ENCODE measurements at regions not wholly inside any gene's neighbourhood (a gene's known extent, or its start where the extent isn't known, plus 50 kb on each side); places are given as distances from the start of the nearest gene placed in this dataset.
A peak's percentile ranks its signal among the peaks of the same experiment; 100 is the strongest.
"Not testable (repeated sequence)": the region's sequence is repeated elsewhere in the genome, so short reads cannot be mapped to it uniquely, and the experiment has no call there.

DNA sequence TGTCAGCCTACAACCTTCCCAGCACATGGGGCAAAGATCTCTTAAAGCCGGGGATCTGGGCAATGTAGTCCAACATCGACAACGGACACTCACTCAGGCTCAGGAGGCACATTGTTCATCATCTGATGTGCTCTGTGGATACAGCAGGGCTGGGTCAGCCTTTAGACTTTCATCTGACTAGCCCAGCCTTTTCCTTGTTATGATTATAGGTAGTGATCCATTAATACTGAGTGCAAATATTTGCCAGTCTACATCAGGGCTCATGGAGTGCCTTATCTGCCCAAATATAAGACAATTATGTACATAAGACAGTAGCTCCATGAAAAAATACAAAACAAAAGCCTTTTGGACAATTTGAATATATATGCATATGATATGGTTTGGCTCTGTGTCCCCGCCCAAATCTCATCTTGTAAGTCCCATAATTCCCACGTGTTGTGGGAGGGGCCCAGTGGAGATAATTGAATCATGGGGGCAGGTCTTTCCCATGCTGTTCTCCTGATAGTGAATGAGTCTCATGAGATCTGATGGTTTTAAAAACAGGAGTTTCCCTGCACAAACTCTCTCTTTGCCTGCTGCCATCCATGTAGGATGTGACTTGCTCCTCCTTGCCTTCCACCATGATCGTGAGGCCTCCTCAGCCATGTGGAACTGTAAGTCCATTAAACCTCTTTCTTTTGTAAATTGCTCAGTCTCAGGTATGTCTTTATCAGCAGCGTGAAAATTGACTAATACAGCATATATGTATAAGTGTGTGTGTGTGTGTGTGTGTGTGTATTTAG lies 248.5 kb upstream of the FOXN3 start:
- not testable (repeated sequence) for H3K36me3 Mint-ChIP-seq; H3K27me3 Mint-ChIP-seq; H3K4me3 Mint-ChIP-seq; ATAC-seq; H3K27ac Mint-ChIP-seq; DNase-seq (ENCODE audit: low spot score)
- Mint-ChIP-seq H3K4me1 (ENCODE audit: low read depth in 2 of 2) (peaks cover 19 to 27% of the 10 kb centered on the region in 2 donors), H3K9me3 (peaks cover 12% of the 10 kb centered on the region)

DNA sequence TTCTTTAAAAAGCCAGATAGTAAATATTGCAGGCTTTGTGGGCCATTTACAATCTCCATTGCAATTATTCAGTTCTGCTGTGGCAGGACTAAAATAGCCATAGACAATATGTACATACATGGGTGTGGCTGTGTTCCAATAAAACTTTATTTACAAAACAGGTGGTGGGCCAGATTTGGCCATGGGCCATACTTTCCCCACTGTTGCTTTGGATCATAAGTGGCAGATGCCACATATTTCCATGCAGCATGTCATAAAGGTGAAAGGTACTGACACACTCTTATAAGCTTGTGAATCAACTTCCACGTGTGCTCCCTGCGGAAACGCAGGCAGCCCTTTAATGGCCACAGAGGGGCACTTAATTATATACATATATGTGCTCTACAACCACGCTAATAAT lies 244.4 kb upstream of the FOXN3 start:
- no peaks in the 10 kb centered on the region for H3K27me3 Mint-ChIP-seq
- no peak for ATAC-seq
- no peak overlapping the region for H3K27ac Mint-ChIP-seq
- H3K4me1 Mint-ChIP-seq (ENCODE audit: low read depth in 2 of 2): peaks cover 11% of the 10 kb centered on the region in 2 donors
- H3K36me3 Mint-ChIP-seq: no peaks in the 10 kb centered on the region
- peaks cover 10% of the 10 kb centered on the region for H3K9me3 Mint-ChIP-seq
- no peak overlapping the region for H3K4me3 Mint-ChIP-seq
- no peak for DNase-seq (ENCODE audit: low spot score)

DNA sequence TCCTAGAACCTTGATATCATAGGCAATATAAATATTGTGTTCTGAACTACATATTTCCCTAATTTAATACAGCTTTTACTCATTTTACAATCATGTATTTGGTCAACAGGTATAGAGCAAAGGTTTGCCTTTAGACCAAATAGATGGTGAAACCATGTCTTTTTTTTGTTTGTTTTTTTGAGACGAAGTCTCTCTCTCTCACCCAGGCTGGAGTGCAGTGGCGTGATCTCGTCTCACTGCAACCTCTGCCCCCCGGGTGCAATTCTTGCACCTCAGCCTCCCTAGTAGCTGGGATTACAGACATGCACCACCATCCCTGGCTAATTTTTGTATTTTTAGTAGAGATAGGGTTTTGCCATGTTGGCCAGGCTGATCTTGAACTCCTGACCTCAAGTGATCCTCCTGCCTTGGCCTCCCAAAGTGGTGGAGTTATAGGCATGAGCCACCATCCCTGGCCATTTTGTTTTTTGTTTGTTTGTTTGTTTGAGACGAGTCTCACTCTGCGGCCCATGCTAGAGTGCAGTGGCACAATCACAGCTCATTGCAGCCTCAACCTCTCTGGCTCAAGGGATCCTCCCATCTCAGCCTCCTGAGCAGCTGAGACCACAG lies 243.7 kb upstream of the FOXN3 start:
- Mint-ChIP-seq H3K4me1 (ENCODE audit: low read depth in 2 of 2) (peaks cover 14 to 15% of the 10 kb centered on the region in 2 donors), H3K9me3 (peaks cover 11% of the 10 kb centered on the region)
- not testable (repeated sequence) for H3K27ac Mint-ChIP-seq; H3K27me3 Mint-ChIP-seq; ATAC-seq; H3K4me3 Mint-ChIP-seq; H3K36me3 Mint-ChIP-seq; DNase-seq (ENCODE audit: low spot score)

DNA sequence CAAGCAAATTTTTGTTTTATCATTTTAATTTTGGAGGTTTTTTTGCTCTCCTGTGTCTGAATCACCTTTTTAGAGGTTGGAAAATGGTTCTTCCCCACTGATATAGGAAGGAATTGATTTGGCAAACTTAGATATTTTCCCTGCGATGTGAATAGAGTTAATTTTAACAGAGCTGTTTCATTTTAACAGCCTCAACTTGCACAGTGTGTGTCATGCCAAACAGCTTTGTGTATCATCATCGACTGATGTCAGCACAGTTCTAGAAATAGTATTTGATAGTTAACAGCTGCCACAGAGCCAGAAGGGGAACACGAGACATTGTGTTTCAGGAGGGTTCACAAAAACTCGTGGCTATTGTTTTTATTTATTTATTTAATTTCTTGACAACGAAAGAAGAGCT lies 243.1 kb upstream of the FOXN3 start:
- DNase-seq (ENCODE audit: low spot score) (no peak), ATAC-seq (no peak)
- no peaks in the 10 kb centered on the region for H3K27me3 Mint-ChIP-seq
- no peak overlapping the region for H3K4me3 Mint-ChIP-seq
- H3K4me1 Mint-ChIP-seq (ENCODE audit: low read depth in 2 of 2): peaks cover 14 to 21% of the 10 kb centered on the region in 2 donors
- peaks cover 9% of the 10 kb centered on the region for H3K36me3 Mint-ChIP-seq
- H3K27ac Mint-ChIP-seq: no peak overlapping the region
- peaks cover 10% of the 10 kb centered on the region for H3K9me3 Mint-ChIP-seq

DNA sequence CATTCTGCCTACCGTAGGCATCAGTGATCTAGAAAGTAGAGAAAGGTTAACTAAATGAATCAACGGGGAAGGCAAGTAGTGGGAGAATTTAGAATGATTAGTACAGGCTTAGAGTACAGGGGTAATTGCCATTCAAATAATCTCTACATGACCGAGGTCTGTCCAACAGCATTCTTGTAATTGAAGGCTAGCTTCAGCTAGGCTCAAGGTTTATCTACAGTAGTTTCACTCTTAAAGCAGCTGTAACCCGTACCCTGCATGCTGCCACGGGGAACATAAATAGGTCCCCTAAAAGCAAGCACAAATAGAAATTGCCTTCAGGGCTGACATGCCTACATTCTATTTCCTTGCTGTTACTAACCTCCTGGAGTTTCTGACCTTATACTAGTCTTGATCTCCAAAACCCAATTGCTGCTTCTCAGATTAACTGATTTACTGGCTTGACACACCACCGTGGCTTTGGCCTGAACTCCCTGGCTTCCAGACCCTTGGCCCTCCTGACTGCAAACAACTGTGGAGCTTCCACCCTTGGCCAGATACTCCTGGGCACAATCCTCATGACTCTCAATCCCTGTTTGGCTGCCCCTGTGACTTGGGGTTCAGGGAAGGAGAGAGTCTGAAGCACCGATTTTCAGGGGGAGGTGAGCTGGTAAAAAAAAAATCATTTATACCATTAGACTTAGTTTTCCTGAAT lies 242.1 kb upstream of the FOXN3 start:
- ATAC-seq (no peak), DNase-seq (ENCODE audit: low spot score) (no peak)
- Mint-ChIP-seq H3K4me1 (ENCODE audit: low read depth in 2 of 2) (peaks cover 10 to 22% of the 10 kb centered on the region in 2 donors), H3K27ac (peak overlapping the region in 1 of 2 donors; percentile 4), H3K9me3 (peaks cover 5% of the 10 kb centered on the region), H3K36me3 (peaks cover 9% of the 10 kb centered on the region), H3K27me3 (no peaks in the 10 kb centered on the region), H3K4me3 (no peak overlapping the region)

DNA sequence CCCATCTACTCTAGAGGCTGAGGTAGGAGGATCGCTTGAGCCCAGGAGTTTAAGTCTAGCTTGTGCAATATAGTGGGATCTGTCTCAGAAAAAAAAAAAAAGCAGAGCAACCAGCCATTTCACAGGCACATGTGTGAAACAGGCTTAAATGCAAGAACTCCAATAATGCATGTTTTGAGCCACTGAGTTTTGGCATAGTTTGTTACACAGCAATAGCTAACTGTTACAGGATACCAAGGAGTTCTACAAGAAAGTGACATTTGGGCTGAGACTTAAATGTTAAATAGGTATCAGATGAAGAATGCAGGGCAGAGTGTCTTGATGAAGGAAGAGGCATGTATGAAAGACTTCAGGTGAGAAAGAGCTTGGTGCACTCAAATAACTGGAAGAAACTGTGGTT lies 240.0 kb upstream of the FOXN3 start:
- Mint-ChIP-seq H3K9me3 (peaks cover 5% of the 10 kb centered on the region), H3K4me3 (no peak overlapping the region), H3K27me3 (no peaks in the 10 kb centered on the region), H3K36me3 (peaks cover 9% of the 10 kb centered on the region), H3K4me1 (ENCODE audit: low read depth in 2 of 2) (peaks cover 3 to 22% of the 10 kb centered on the region in 2 donors), H3K27ac (no peak overlapping the region)
- ATAC-seq: no peak
- DNase-seq (ENCODE audit: low spot score): no peak

DNA sequence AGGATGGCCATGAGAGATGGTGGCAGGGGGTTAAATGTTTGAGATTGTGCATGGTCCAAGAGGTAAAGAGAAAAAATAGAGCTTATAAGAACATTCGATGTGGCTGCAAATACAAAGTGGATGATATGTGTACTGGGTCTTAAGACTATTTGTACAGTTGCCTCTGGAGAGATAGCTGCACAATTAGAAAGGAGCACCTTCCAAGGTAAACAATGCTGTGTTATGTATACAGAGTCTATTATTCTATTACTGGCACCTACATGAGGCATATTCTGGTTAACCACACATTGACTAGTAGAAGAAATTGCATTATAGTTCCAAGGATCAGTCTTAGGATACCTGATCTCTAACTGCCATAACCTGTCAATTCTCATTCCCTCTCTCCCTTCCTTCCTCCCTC lies 238.0 kb upstream of the FOXN3 start:
- ATAC-seq (no peak), DNase-seq (ENCODE audit: low spot score) (no peak)
- Mint-ChIP-seq H3K27ac (peak overlapping the region in 1 of 2 donors; percentile 27), H3K9me3 (peaks cover 5% of the 10 kb centered on the region), H3K36me3 (peaks cover 9% of the 10 kb centered on the region), H3K4me3 (no peak overlapping the region), H3K4me1 (ENCODE audit: low read depth in 2 of 2) (peaks cover 7 to 22% of the 10 kb centered on the region in 2 donors), H3K27me3 (no peaks in the 10 kb centered on the region)

DNA sequence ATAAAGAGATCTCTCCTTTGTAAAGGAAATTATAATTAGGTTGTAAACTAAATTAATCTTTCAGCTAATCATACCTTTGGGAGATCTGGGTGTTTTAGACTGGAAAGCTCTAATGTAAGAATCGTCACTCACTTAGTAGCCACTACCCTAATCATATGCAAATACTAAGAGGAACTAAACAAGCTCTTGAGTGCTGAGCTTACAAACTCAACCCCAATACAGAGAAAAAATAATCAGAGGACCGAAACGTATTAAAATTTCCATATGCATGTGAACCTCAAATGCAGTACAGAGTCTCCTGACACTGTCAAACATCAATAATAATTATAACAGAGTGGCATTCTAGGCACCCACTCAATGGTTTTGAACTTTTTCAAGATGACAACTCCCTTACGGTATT lies 235.3 kb upstream of the FOXN3 start:
- Mint-ChIP-seq H3K36me3 (peaks cover 9% of the 10 kb centered on the region), H3K4me1 (ENCODE audit: low read depth in 2 of 2) (peaks cover 16 to 22% of the 10 kb centered on the region in 2 donors), H3K4me3 (no peak overlapping the region), H3K27ac (no peak overlapping the region), H3K27me3 (peaks cover 0 to 2% of the 10 kb centered on the region in 2 donors), H3K9me3 (peaks cover 5% of the 10 kb centered on the region)
- DNase-seq (ENCODE audit: low spot score) (no peak), ATAC-seq (no peak)

DNA sequence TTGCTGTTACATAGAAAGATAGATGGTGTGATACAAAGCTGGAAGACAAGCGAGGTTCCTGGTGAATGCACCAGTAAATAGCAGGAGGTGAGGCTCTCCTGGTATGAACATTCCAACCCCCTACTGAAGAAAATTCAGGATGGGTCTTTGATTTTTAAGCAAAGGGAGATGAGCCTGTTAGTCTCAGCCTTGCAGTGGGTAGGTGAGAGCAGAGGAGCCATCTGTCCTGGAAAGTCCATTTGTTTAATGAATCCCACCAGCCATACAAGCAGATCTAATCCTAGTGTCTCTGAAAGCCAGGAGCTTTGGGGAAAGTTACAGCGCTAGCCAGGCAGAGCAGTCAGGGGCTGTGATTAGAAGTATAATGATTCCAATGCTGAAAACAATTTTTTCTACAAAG lies 234.8 kb upstream of the FOXN3 start:
- peaks cover 9% of the 10 kb centered on the region for H3K36me3 Mint-ChIP-seq
- H3K4me3 Mint-ChIP-seq: no peak overlapping the region
- H3K4me1 Mint-ChIP-seq (ENCODE audit: low read depth in 2 of 2): peaks cover 16 to 18% of the 10 kb centered on the region in 2 donors
- no peak overlapping the region for H3K27ac Mint-ChIP-seq
- peaks cover 3% of the 10 kb centered on the region for H3K9me3 Mint-ChIP-seq
- ATAC-seq (no peak), DNase-seq (ENCODE audit: low spot score) (no peak)
- H3K27me3 Mint-ChIP-seq: peaks cover 0 to 2% of the 10 kb centered on the region in 2 donors

DNA sequence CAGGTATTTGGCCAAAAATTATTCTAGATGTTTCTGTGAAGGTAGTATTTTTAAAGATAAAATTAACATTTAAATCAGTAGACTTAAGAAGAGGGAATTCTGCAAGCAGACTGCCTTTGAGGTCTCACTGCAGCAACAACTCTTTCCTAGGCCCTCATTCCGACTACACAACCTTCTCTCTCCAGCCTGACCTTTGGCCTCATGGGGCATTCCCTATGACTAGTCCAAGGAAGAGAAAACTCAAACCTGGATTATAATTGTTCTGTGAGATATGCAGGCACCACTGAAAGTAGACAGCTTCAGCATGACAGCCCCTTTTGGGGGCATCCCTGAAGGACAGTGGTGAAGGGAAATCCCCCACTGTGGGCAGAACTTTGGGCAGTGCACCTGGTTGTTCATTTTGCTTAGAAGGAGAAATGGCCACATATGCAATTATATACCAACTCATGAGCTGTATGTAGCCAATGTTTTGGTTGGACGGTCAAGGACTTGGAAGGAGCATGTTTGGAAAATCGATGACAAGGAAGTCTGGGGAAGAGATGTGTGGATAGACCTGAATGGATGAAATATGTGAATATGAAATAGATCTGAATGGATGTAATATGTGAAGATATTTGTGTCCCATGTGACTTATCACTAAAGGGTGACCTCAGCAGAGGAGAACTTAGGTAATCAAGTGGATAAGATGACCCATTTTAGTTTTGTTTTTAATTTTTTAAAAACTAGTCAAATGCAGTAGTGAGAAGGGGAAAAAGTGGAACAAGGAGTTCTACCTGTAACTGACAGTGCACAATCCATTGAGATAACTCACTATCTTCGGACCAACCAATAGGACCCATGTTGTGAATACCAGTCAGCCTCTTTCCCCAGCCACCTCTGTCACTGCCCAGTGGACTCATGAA lies 233.3 kb upstream of the FOXN3 start:
- Mint-ChIP-seq H3K36me3 (peaks cover 1% of the 10 kb centered on the region), H3K4me1 (ENCODE audit: low read depth in 2 of 2) (peaks cover 7 to 12% of the 10 kb centered on the region in 2 donors), H3K9me3 (no peaks in the 10 kb centered on the region), H3K27ac (peak overlapping the region in 1 of 2 donors; percentile 46), H3K27me3 (peaks cover 0 to 2% of the 10 kb centered on the region in 2 donors), H3K4me3 (no peak overlapping the region)
- no peak for DNase-seq (ENCODE audit: low spot score)
- ATAC-seq: no peak

DNA sequence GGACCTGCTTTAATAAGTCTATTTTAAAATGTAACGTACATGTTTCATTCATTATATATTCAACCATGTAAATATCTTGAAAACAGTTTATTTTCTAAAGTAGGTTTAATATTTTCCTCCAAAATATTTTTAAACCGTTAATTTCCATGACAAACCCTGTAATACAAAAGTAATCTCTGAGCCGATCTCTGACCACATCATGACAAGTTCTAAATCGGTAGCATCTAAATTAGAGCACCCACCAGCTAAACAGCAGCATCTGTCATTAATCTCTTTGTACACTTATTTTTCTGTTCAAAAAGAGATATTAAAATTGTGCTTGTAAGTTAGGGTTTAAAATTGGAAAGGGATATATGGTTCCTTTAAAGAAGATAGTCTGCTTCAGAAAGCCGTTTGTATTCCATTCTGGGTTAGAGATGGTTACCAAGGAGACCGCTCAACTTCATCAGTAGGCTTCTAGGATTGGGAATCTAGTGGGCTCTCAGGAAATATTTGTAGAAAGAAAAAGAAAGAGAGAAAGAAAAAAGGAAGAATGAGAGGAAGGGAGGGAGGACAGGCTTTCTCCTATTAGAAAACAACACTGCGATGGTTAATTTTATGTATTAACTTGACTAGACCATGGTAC lies 232.5 kb upstream of the FOXN3 start:
- ATAC-seq: no peak
- Mint-ChIP-seq H3K36me3 (no peaks in the 10 kb centered on the region), H3K4me3 (no peak overlapping the region), H3K9me3 (no peaks in the 10 kb centered on the region), H3K27ac (peak overlapping the region in 1 of 2 donors; percentile 46), H3K4me1 (ENCODE audit: low read depth in 2 of 2) (peaks cover 5 to 12% of the 10 kb centered on the region in 2 donors), H3K27me3 (peaks cover 0 to 2% of the 10 kb centered on the region in 2 donors)
- no peak for DNase-seq (ENCODE audit: low spot score)

DNA sequence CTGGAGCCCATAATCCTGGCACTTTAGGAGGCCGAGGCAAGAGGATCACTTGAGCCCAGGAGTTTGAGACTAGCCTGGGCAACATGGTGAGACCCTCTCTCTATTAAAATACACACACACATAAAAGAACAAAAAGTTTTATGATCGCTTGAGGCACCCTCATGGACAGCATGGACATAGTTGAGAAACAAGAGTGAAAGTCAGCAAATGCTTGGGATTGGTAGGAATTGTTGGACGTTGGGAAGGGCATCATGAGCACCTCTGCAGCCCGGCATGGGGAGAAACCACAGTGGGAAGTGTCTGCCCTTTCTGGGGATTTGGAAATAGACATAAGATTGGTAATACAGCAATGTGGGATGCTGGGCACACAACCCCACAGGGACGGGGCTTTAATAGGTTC lies 231.9 kb upstream of the FOXN3 start:
- H3K36me3 Mint-ChIP-seq: no peaks in the 10 kb centered on the region
- no peak for ATAC-seq
- no peak overlapping the region for H3K4me3 Mint-ChIP-seq
- H3K4me1 Mint-ChIP-seq (ENCODE audit: low read depth in 2 of 2): peaks cover 5 to 12% of the 10 kb centered on the region in 2 donors
- H3K9me3 Mint-ChIP-seq: no peaks in the 10 kb centered on the region
- H3K27ac Mint-ChIP-seq: no peak overlapping the region
- no peak for DNase-seq (ENCODE audit: low spot score)
- peaks cover 0 to 2% of the 10 kb centered on the region in 2 donors for H3K27me3 Mint-ChIP-seq

DNA sequence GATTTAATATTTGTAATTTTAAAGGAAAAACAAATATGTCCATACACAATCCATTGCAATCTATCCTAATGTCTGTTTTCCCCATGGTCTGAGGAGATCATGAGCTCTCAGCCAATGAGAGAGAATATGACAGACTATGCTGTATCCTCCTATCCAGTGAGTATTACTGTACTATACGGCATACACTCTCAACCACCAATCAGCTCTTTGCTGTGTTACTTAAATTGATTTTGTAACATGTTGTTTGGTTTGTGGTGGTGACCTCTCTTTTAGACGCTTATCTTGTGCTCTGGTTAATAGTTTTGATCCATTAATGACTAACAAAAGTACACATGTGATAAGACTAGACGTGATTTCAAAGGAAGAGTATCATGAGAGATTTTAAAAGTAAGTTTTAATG lies 231.5 kb upstream of the FOXN3 start:
- H3K4me3 Mint-ChIP-seq: no peak overlapping the region
- H3K4me1 Mint-ChIP-seq (ENCODE audit: low read depth in 2 of 2): peaks cover 5 to 14% of the 10 kb centered on the region in 2 donors
- H3K27ac Mint-ChIP-seq: no peak overlapping the region
- peaks cover 0 to 2% of the 10 kb centered on the region in 2 donors for H3K27me3 Mint-ChIP-seq
- no peak for DNase-seq (ENCODE audit: low spot score)
- ATAC-seq: peak in 1 of 2 donors; percentile 46
- no peaks in the 10 kb centered on the region for H3K9me3 Mint-ChIP-seq
- no peaks in the 10 kb centered on the region for H3K36me3 Mint-ChIP-seq

All from natural killer cell treated with Interleukin-12 subunit alpha and Interleukin-12 subunit beta and Interleukin-15 and Interleukin-18, amount 100 ng/mL, for 72 hours (primary cell).